H1 (cell line): ENCODE measurements at regions not wholly inside any gene's neighbourhood (a gene's known extent, or its start where the extent isn't known, plus 50 kb on each side); places are given as distances from the start of the nearest gene placed in this dataset.

Source experiments
- CTCF ChIA-PET: fragments of 300-600 bp; sonication (Branson Sonifier 250); formaldehyde crosslinking; loops from one replicate; lab custom pipeline; 2021; ENCODE audit not compliant: partially characterized antibody; lab: Charles Lee
- POLR2A ChIA-PET: fragments of 300-600 bp; sonication (Branson Sonifier 250); formaldehyde crosslinking; loops from one replicate; lab custom pipeline; 2021; ENCODE audit warnings: inconsistent platforms; ENCODE audit not compliant: partially characterized antibody; lab: Charles Lee
- DNase-seq, 2 experiments: peaks; one replicate each; pipeline versions ENCODE4 v3.0.0 to v3.0.0-alpha.2; 2010 to 2022; ENCODE audit warnings: low spot score in 2 of 2, low read depth in 1 of 2, mixed read lengths in 1 of 2
- FAIRE-seq: peaks from 2 replicates; lab custom pipeline; 2011; peaks lifted over from hg19 to GRCh38; lab: Jason Lieb, UNC
- H2AFZ ChIP-seq: 2 replicates; pipeline ENCODE4 v1.8.1; 2012; ENCODE audit warnings: low read length, inconsistent platforms
- H2AK5ac ChIP-seq: 2 replicates; pipeline ENCODE4 v1.6.1; 2013; ENCODE audit warnings: low read depth, low read length
- H2BK120ac ChIP-seq: replicated peaks from 2 replicates; pipeline ENCODE3; 2013; ENCODE audit warnings: low read depth, low read length, inconsistent platforms
- H2BK12ac ChIP-seq: 2 replicates; pipeline ENCODE4 v1.6.1; 2013; ENCODE audit warnings: low read depth, low read length
- H2BK15ac ChIP-seq: 2 replicates; pipeline ENCODE4 v1.6.1; 2013; ENCODE audit warnings: low read length
- H2BK20ac ChIP-seq: 2 replicates; pipeline ENCODE4 v1.6.1; 2013; ENCODE audit warnings: low read length
- H2BK5ac ChIP-seq: 2 replicates; pipeline ENCODE4 v1.6.1; 2013; ENCODE audit warnings: low read depth, low read length
- H3K14ac ChIP-seq: 2 replicates; pipeline ENCODE4 v1.6.1; 2013; ENCODE audit warnings: inconsistent platforms; ENCODE audit not compliant: insufficient read length
- H3K18ac ChIP-seq: 2 replicates; pipeline ENCODE4 v1.6.1; 2013; ENCODE audit warnings: low read length; ENCODE audit errors: extremely low read depth
- H3K23ac ChIP-seq: 2 replicates; pipeline ENCODE4 v1.6.1; 2013; ENCODE audit warnings: inconsistent platforms; ENCODE audit not compliant: insufficient read length
- H3K23me2 ChIP-seq: 2 replicates; pipeline ENCODE4 v1.6.1; 2013; ENCODE audit warnings: low read depth, low read length
- H3K27ac ChIP-seq: 2 replicates; pipeline ENCODE4 v1.6.1; 2011; ENCODE audit warnings: low read depth, low read length, inconsistent platforms
- H3K27me3 ChIP-seq, 4 experiments: replicated peaks in 1 of 4; 1 replicate in 1 of 4; 2 replicates in 3 of 4; pipeline versions ENCODE4 v1.6.1 to v1.8.1; 2011 to 2013; ENCODE audit warnings: low read length in 3 of 4, mild to moderate bottlenecking in 3 of 4, inconsistent platforms in 2 of 4, mixed read lengths in 2 of 4, moderate library complexity in 1 of 4; ENCODE audit not compliant: control insufficient read depth in 3 of 4, insufficient read depth in 3 of 4; ENCODE audit errors: extremely low read depth in 1 of 4
- H3K36me3 ChIP-seq, 4 experiments: 2 replicates each; pipeline versions ENCODE4 v1.6.1 to v1.8.1; 2011 to 2013; ENCODE audit warnings: mild to moderate bottlenecking in 4 of 4, low read length in 3 of 4, moderate library complexity in 2 of 4, control low read depth in 1 of 4, inconsistent platforms in 1 of 4; ENCODE audit not compliant: insufficient read depth in 4 of 4, control insufficient read depth in 2 of 4
- H3K4ac ChIP-seq: replicated peaks from 2 replicates; pipeline ENCODE3; 2013; ENCODE audit warnings: low read length, low read depth, mixed read lengths, inconsistent platforms; ENCODE audit not compliant: insufficient read length
- H3K4me1 ChIP-seq, 4 experiments: replicated peaks in 1 of 4; 1 replicate in 1 of 4; 2 replicates in 3 of 4; pipeline versions ENCODE4 v1.6.1 to v1.8.1; 2011 to 2013; ENCODE audit warnings: low read length in 3 of 4, inconsistent platforms in 2 of 4, mixed read lengths in 1 of 4; ENCODE audit not compliant: insufficient read depth in 4 of 4, control insufficient read depth in 3 of 4
- H3K4me2 ChIP-seq, 2 experiments: 2 replicates each; pipeline versions ENCODE4 v1.6.1 to v1.8.1; 2011 to 2013; ENCODE audit warnings: low read depth in 2 of 2, low read length in 2 of 2, control low read depth in 1 of 2, inconsistent platforms in 1 of 2, mild to moderate bottlenecking in 1 of 2; ENCODE audit not compliant: insufficient read depth in 1 of 2
- H3K4me3 ChIP-seq, 4 experiments: fragments of 200-600, 300-600 bp in 1 of 4; sonication (generic), shearing (Covaris generic), sonication (Bioruptor Twin) in 1 of 4; 2 replicates each; pipeline versions ENCODE4 v1.5.1 to v1.8.1; 2011 to 2016; ENCODE audit warnings: low read length in 4 of 4, low read depth in 3 of 4, control low read depth in 2 of 4, inconsistent platforms in 2 of 4, mild to moderate bottlenecking in 2 of 4, mixed read lengths in 1 of 4, moderate library complexity in 1 of 4; ENCODE audit not compliant: insufficient read depth in 2 of 4; ENCODE audit errors: extremely low read depth in 1 of 4
- H3K56ac ChIP-seq: replicated peaks from 2 replicates; pipeline ENCODE3; 2013; ENCODE audit warnings: low read depth, mild to moderate bottlenecking, mixed read lengths, low read length, inconsistent platforms; ENCODE audit not compliant: insufficient read length
- H3K79me1 ChIP-seq: 2 replicates; pipeline ENCODE4 v1.6.1; 2013; ENCODE audit warnings: low read depth, low read length, control low read depth
- H3K79me2 ChIP-seq, 2 experiments: 2 replicates each; pipeline versions ENCODE4 v1.6.1 to v1.8.1; 2012 to 2013; ENCODE audit warnings: low read length in 2 of 2, mild to moderate bottlenecking in 2 of 2, inconsistent platforms in 1 of 2; ENCODE audit not compliant: insufficient read depth in 2 of 2, control insufficient read depth in 1 of 2
- H3K9ac ChIP-seq, 4 experiments: replicated peaks in 1 of 4; 1 replicate in 1 of 4; 2 replicates in 3 of 4; pipeline versions ENCODE4 v1.6.1 to v1.8.1; 2011 to 2013; ENCODE audit warnings: low read depth in 3 of 4, low read length in 3 of 4, control low read depth in 2 of 4, mild to moderate bottlenecking in 2 of 4, moderate library complexity in 2 of 4, inconsistent platforms in 1 of 4; ENCODE audit errors: extremely low read depth in 1 of 4
- H3K9me3 ChIP-seq, 2 experiments: 2 replicates each; pipeline versions ENCODE4 v1.6.1 to v1.8.1; 2012 to 2013; ENCODE audit warnings: mild to moderate bottlenecking in 2 of 2, moderate library complexity in 2 of 2, control low read depth in 1 of 2, inconsistent platforms in 1 of 2, low read depth in 1 of 2, low read length in 1 of 2, mixed read lengths in 1 of 2; ENCODE audit not compliant: insufficient read depth in 2 of 2
- H4K20me1 ChIP-seq, 2 experiments: replicated peaks in 1 of 2; 2 replicates each; pipeline versions ENCODE3 to v1.8.1; 2011 to 2013; ENCODE audit warnings: inconsistent platforms in 2 of 2, low read length in 2 of 2, mild to moderate bottlenecking in 1 of 2; ENCODE audit not compliant: insufficient read depth in 2 of 2, control insufficient read depth in 1 of 2
- H4K5ac ChIP-seq: 2 replicates; pipeline ENCODE4 v1.6.1; 2013; ENCODE audit warnings: low read length, low read depth, mixed read lengths, inconsistent platforms; ENCODE audit not compliant: insufficient read length
- H4K8ac ChIP-seq: 2 replicates; pipeline ENCODE4 v1.8.0; 2013; ENCODE audit warnings: mild to moderate bottlenecking, moderate library complexity, low read length, inconsistent platforms; ENCODE audit not compliant: insufficient read depth; ENCODE audit errors: extremely low read depth
- H4K91ac ChIP-seq: replicated peaks from 2 replicates; pipeline ENCODE3; 2013; ENCODE audit warnings: low read length, mixed read lengths, inconsistent platforms; ENCODE audit not compliant: insufficient read length
- CBX5 ChIP-seq: fragments of 300-800, 300-1000 bp; sonication (generic); IDR thresholded peaks from 2 replicates; pipeline ENCODE4 v1.7.1; 2016; ENCODE audit warnings: antibody characterized with exemption, low read length, low read depth
- CHD2 ChIP-seq: IDR thresholded peaks from 2 replicates; pipeline ENCODE4 v1.6.1; 2012; ENCODE audit warnings: low read length, improper control_type of control experiment
- EZH2 ChIP-seq: fragments of 200-600 bp; sonication (generic); IDR thresholded peaks from 2 replicates; pipeline ENCODE4 v1.7.1; 2012; ENCODE audit warnings: low read depth, mild to moderate bottlenecking, moderate library complexity, low read length, inconsistent platforms; ENCODE audit not compliant: severe bottlenecking
- GTF2F1 ChIP-seq: IDR thresholded peaks from 2 replicates; pipeline ENCODE4 v1.6.1; 2012; ENCODE audit warnings: low read depth, low read length, improper control_type of control experiment, borderline replicate concordance
- JUND ChIP-seq: IDR thresholded peaks from 2 replicates; pipeline ENCODE4 v1.6.1; 2011; ENCODE audit warnings: mild to moderate bottlenecking, improper control_type of control experiment, low read length
- KDM5A ChIP-seq: fragments of 200-600 bp; IDR thresholded peaks from 2 replicates; pipeline ENCODE4 v1.7.1; 2012; ENCODE audit warnings: mild to moderate bottlenecking, low read length, inconsistent platforms, mixed read lengths
- NANOG ChIP-seq: IDR thresholded peaks from 2 replicates; pipeline ENCODE4 v1.6.1; 2011; ENCODE audit warnings: low read length, low read depth, mild to moderate bottlenecking, inconsistent platforms; ENCODE audit not compliant: insufficient read depth, poor library complexity, severe bottlenecking
- POU5F1 ChIP-seq: IDR thresholded peaks from 2 replicates; pipeline ENCODE4 v1.6.1; 2011; ENCODE audit warnings: low read depth, mild to moderate bottlenecking, low read length, moderate library complexity
- RXRA ChIP-seq: IDR thresholded peaks from 2 replicates; pipeline ENCODE4 v1.6.1; 2011; ENCODE audit warnings: low read depth, mild to moderate bottlenecking, low read length, moderate library complexity; ENCODE audit not compliant: insufficient read depth
- SP2 ChIP-seq: IDR thresholded peaks from 2 replicates; pipeline ENCODE4 v1.6.1; 2012; ENCODE audit warnings: mild to moderate bottlenecking, low read length, inconsistent platforms
- ZNF274 ChIP-seq: IDR thresholded peaks from 2 replicates; pipeline ENCODE4 v1.7.0; 2012; ENCODE audit warnings: low read length, borderline replicate concordance; ENCODE audit errors: extremely low read depth
- WGBS, 2 experiments: shearing (Covaris generic) in 1 of 2; methylation state at CpG; one replicate each; pipeline versions ENCODE4 v1.1.6 to v1.1.7; 2013 to 2015; ENCODE audit warnings: low lambda C conversion rate in 2 of 2, mixed read lengths in 2 of 2, inconsistent platforms in 1 of 2, low coverage in 1 of 2, missing lambda C conversion rate in 1 of 2; ENCODE audit not compliant: insufficient replicate concordance in 2 of 2, insufficient coverage in 1 of 2, insufficient read length in 1 of 2; ENCODE audit errors: extremely low coverage in 1 of 2, missing lambda C conversion rate in 1 of 2; 5-methylcytosine and 5-hydroxymethylcytosine counted together
- TF ChIP-seq, protein P1 (sequence below): IDR thresholded peaks from 2 replicates; pipeline ENCODE4 v1.6.1; 2012; ENCODE audit warnings: low read length, inconsistent platforms

- no peak overlapping the region for H2BK12ac ChIP-seq
- H3K4me3 ChIP-seq = no peak overlapping the region
- H3K14ac ChIP-seq = no peak overlapping the region
- H3K4me1 ChIP-seq = no peaks in the 10 kb centered on the region
- no peak overlapping the region for H3K23ac ChIP-seq
- no peak for DNase-seq
- H2BK5ac ChIP-seq = no peak overlapping the region
- H3K27me3 ChIP-seq = no peaks in the 10 kb centered on the region
- H3K27ac ChIP-seq = no peak overlapping the region
- no peak overlapping the region for H2BK15ac ChIP-seq
- no peak overlapping the region for H4K5ac ChIP-seq
- no peak for FAIRE-seq
- H2BK20ac ChIP-seq = no peak overlapping the region
- no peak overlapping the region for H4K91ac ChIP-seq
- ChIA-PET POLR2A (no interaction called here), CTCF (interaction anchor here (1.3 to 1.5 kb wide), 3 partner anchors 11 to 64 kb away, joined by 3 to 4 read pairs (median 3); no protein-coding TSS in a partner anchor)
- no peaks in the 10 kb centered on the region for H3K79me1 ChIP-seq
- H3K4me2 ChIP-seq = no peak overlapping the region
- WGBS, 2 experiments = 60% methylated on average over 2 of the region's 2 CpGs; no CpG with 5 or more reads in 1 of the 2 experiments
- no peak overlapping the region for H2BK120ac ChIP-seq
- H4K20me1 ChIP-seq = no peaks in the 10 kb centered on the region
- no peak overlapping the region for H3K4ac ChIP-seq
- no peaks in the 10 kb centered on the region for H3K9me3 ChIP-seq
- no peak overlapping the region for H3K9ac ChIP-seq
- H3K23me2 ChIP-seq = peaks cover 2% of the 10 kb centered on the region; the same call in 1 of the 2 replicates
- H3K18ac ChIP-seq = no peak overlapping the region
- no peak overlapping the region for H2AK5ac ChIP-seq
- 0 out of 2 replicates have a peak overlapping the region, but pooled peaks have one; percentile 32 for H2AFZ ChIP-seq
- no peak overlapping the region for H3K56ac ChIP-seq
- H3K36me3 ChIP-seq = no peaks in the 10 kb centered on the region
- H3K79me2 ChIP-seq = no peaks in the 10 kb centered on the region
- H4K8ac ChIP-seq = no peak overlapping the region
- TF ChIP-seq CHD2 (no peak), KDM5A (no peak), CBX5 (no peak), SP2 (no peak), GTF2F1 (no peak), JUND (no peak), ZNF274 (no peak), RXRA (no peak), EZH2 (no peak), NANOG (no peak), POU5F1 (no peak)
- TF ChIP-seq, protein P1, sequence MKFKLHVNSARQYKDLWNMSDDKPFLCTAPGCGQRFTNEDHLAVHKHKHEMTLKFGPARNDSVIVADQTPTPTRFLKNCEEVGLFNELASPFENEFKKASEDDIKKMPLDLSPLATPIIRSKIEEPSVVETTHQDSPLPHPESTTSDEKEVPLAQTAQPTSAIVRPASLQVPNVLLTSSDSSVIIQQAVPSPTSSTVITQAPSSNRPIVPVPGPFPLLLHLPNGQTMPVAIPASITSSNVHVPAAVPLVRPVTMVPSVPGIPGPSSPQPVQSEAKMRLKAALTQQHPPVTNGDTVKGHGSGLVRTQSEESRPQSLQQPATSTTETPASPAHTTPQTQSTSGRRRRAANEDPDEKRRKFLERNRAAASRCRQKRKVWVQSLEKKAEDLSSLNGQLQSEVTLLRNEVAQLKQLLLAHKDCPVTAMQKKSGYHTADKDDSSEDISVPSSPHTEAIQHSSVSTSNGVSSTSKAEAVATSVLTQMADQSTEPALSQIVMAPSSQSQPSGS = no peak
Measured at GRCh38 chr1:221494670-221495069, 247.2 kb downstream of the DUSP10 start.
